ENCODE measurements at regions not wholly inside any gene's neighbourhood (a gene's known extent, or its start where the extent isn't known, plus 50 kb on each side); places are given as distances from the start of the nearest gene placed in this dataset.

GRCh38 chr11:97966901-97967300, 1053.8 kb upstream of the CNTN5 start:
- H3K79me2 ChIP-seq (ENCODE audit: control insufficient read depth, insufficient read depth, low read length), result no peaks in the 10 kb centered on the region
- H3K4me3 Mint-ChIP-seq, result no peak overlapping the region
- no peak overlapping the region for H3K9ac ChIP-seq (ENCODE audit: low read length)
- peaks cover 0 to 7% (median 6%) of the 10 kb centered on the region in 3 donors for H3K9me3 ChIP-seq (ENCODE audit: control extremely low read depth in 1 of 3, control insufficient read depth in 2 of 3, insufficient read depth in 1 of 3, low read length in 2 of 3)
- H3K4me1 ChIP-seq (ENCODE audit: control insufficient read depth in 2 of 2, insufficient read depth in 2 of 2, low read length in 2 of 2), result no peaks in the 10 kb centered on the region
- no peaks in the 10 kb centered on the region for H3K27me3 ChIP-seq (replicated peaks in 1 of 4; ENCODE audit: control extremely low read depth in 1 of 4, control insufficient read depth in 3 of 4, insufficient read depth in 4 of 4, low read length in 3 of 4)
- H3K4me2 ChIP-seq (replicated peaks; ENCODE audit: low read depth, low read length, poor library complexity, severe bottlenecking), result no peak overlapping the region
- no peaks in the 10 kb centered on the region for H3K36me3 ChIP-seq (replicated peaks in 1 of 2; ENCODE audit: control extremely low read depth in 1 of 2, control insufficient read depth in 1 of 2, extremely low read depth in 1 of 2, insufficient read depth in 2 of 2, low read length in 1 of 2)
- H3K27ac ChIP-seq (ENCODE audit: low read length in 2 of 2), result no peak overlapping the region
- H3K9me3 Mint-ChIP-seq (ENCODE audit: insufficient read depth), result no peaks in the 10 kb centered on the region
- no peak for TF ChIP-seq EZH2 (IDR thresholded peaks at IDR 0.05; ENCODE audit: borderline replicate concordance, insufficient read depth, low read depth, low read length, poor library complexity, severe bottlenecking)
- TF ChIP-seq, protein P1, sequence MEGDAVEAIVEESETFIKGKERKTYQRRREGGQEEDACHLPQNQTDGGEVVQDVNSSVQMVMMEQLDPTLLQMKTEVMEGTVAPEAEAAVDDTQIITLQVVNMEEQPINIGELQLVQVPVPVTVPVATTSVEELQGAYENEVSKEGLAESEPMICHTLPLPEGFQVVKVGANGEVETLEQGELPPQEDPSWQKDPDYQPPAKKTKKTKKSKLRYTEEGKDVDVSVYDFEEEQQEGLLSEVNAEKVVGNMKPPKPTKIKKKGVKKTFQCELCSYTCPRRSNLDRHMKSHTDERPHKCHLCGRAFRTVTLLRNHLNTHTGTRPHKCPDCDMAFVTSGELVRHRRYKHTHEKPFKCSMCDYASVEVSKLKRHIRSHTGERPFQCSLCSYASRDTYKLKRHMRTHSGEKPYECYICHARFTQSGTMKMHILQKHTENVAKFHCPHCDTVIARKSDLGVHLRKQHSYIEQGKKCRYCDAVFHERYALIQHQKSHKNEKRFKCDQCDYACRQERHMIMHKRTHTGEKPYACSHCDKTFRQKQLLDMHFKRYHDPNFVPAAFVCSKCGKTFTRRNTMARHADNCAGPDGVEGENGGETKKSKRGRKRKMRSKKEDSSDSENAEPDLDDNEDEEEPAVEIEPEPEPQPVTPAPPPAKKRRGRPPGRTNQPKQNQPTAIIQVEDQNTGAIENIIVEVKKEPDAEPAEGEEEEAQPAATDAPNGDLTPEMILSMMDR (IDR thresholded peaks at IDR 0.05), result no peak
- H3K4me3 ChIP-seq (ENCODE audit: control extremely low read depth in 1 of 5, extremely low read depth in 1 of 5, insufficient read depth in 1 of 5, low read depth in 2 of 5, low read length in 4 of 5), result no peak overlapping the region
- H4K20me1 ChIP-seq (ENCODE audit: control insufficient read depth, insufficient read depth, low read length, poor library complexity, severe bottlenecking), result no peaks in the 10 kb centered on the region
- H3K4me1 Mint-ChIP-seq, result no peaks in the 10 kb centered on the region
- no CpG with 5 or more reads among the region's 3 CpGs for WGBS (ENCODE audit: insufficient coverage)
- CTCF ChIA-PET, result no interaction called here
- H3K27ac Mint-ChIP-seq, result no peak overlapping the region
- POLR2A ChIA-PET, result no interaction called here
- DNase-seq (no peak), ATAC-seq (ENCODE audit: low read depth) (no peak)
- no peaks in the 10 kb centered on the region for H3K27me3 Mint-ChIP-seq
- no peak overlapping the region for H2AFZ ChIP-seq (ENCODE audit: insufficient read depth, low read depth, low read length, poor library complexity, severe bottlenecking)
- intact Hi-C loops (cut with micrococcal nuclease), result no loop called here

DNA sequence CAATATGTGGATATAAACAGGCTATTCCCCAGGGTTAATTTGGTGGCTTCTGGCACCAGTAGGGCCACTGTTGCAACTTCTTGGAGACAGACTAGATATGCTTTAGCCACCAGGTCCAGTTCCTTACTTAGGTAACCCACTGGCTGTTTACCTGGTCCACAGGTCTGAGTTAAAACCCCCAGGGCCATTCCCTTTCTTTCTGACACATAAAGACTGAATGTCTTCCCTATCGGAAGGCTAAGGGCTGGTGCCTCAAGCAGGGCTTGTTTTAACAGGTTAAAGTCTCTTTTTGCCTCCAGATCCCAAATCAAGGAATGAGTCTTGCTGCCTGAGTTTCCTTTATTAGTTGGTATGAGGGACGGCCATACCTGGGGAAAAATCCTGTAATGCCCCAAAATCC, 1052.7 kb upstream of the CNTN5 start:
- Mint-ChIP-seq H3K9me3 (ENCODE audit: insufficient read depth) (no peaks in the 10 kb centered on the region), H3K27me3 (no peaks in the 10 kb centered on the region), H3K4me1 (no peaks in the 10 kb centered on the region), H3K27ac (no peak overlapping the region), H3K4me3 (no peak overlapping the region)
- no peak overlapping the region for H3K9ac ChIP-seq (ENCODE audit: low read length)
- no peak for TF ChIP-seq EZH2 (IDR thresholded peaks at IDR 0.05; ENCODE audit: borderline replicate concordance, insufficient read depth, low read depth, low read length, poor library complexity, severe bottlenecking)
- TF ChIP-seq, protein P1 (IDR thresholded peaks at IDR 0.05), result no peak
- H2AFZ ChIP-seq (ENCODE audit: insufficient read depth, low read depth, low read length, poor library complexity, severe bottlenecking), result no peak overlapping the region
- no peak overlapping the region for H3K4me2 ChIP-seq (replicated peaks; ENCODE audit: low read depth, low read length, poor library complexity, severe bottlenecking)
- no peaks in the 10 kb centered on the region for H3K27me3 ChIP-seq (replicated peaks in 1 of 4; ENCODE audit: control extremely low read depth in 1 of 4, control insufficient read depth in 3 of 4, insufficient read depth in 4 of 4, low read length in 3 of 4)
- intact Hi-C loops (cut with micrococcal nuclease), result no loop called here
- no peaks in the 10 kb centered on the region for H3K36me3 ChIP-seq (replicated peaks in 1 of 2; ENCODE audit: control extremely low read depth in 1 of 2, control insufficient read depth in 1 of 2, extremely low read depth in 1 of 2, insufficient read depth in 2 of 2, low read length in 1 of 2)
- DNase-seq, result no peak
- 100% methylated on average over 1 of the region's 2 CpGs for WGBS (ENCODE audit: insufficient coverage)
- ChIA-PET POLR2A (no interaction called here), CTCF (no interaction called here)
- no peak overlapping the region for H3K27ac ChIP-seq (ENCODE audit: low read length in 2 of 2)
- ATAC-seq (ENCODE audit: low read depth), result no peak
- peaks cover 0 to 7% (median 6%) of the 10 kb centered on the region in 3 donors for H3K9me3 ChIP-seq (ENCODE audit: control extremely low read depth in 1 of 3, control insufficient read depth in 2 of 3, insufficient read depth in 1 of 3, low read length in 2 of 3)
- no peak overlapping the region for H3K4me3 ChIP-seq (ENCODE audit: control extremely low read depth in 1 of 5, extremely low read depth in 1 of 5, insufficient read depth in 1 of 5, low read depth in 2 of 5, low read length in 4 of 5)
- H3K79me2 ChIP-seq (ENCODE audit: control insufficient read depth, insufficient read depth, low read length), result no peaks in the 10 kb centered on the region
- H4K20me1 ChIP-seq (ENCODE audit: control insufficient read depth, insufficient read depth, low read length, poor library complexity, severe bottlenecking), result no peaks in the 10 kb centered on the region
- H3K4me1 ChIP-seq (ENCODE audit: control insufficient read depth in 2 of 2, insufficient read depth in 2 of 2, low read length in 2 of 2), result no peaks in the 10 kb centered on the region
